Endodermal cell (in vitro differentiated cells): ENCODE measurements at regions not wholly inside any gene's neighbourhood (a gene's known extent, or its start where the extent isn't known, plus 50 kb on each side); places are given as distances from the start of the nearest gene placed in this dataset.

ENCODE experiments used
- DNase-seq: peaks from one replicate; pipeline ENCODE4 v3.0.0-alpha.2; 2017
- H3K27ac ChIP-seq: 2 replicates; pipeline ENCODE4 v1.5.1; 2013; ENCODE audit warnings: mild to moderate bottlenecking, low read depth, low read length, moderate library complexity
- H3K27me3 ChIP-seq: 2 replicates; pipeline ENCODE4 v1.6.1; 2013; ENCODE audit warnings: mild to moderate bottlenecking, low read length, moderate library complexity; ENCODE audit not compliant: insufficient read depth, control insufficient read depth, poor library complexity, severe bottlenecking
- H3K36me3 ChIP-seq: 2 replicates; pipeline ENCODE4 v1.7.0; 2013; ENCODE audit warnings: mild to moderate bottlenecking, low read length, moderate library complexity; ENCODE audit not compliant: control insufficient read depth, insufficient read depth
- H3K4me1 ChIP-seq: one replicate; pipeline ENCODE4 v1.7.0; 2013; ENCODE audit warnings: low read length; ENCODE audit not compliant: control insufficient read depth, insufficient read depth
- H3K4me3 ChIP-seq: 2 replicates; pipeline ENCODE4 v1.5.1; 2013; ENCODE audit warnings: mild to moderate bottlenecking, low read length, moderate library complexity
- H3K9ac ChIP-seq: 2 replicates; pipeline ENCODE4 v1.6.1; 2013; ENCODE audit warnings: mild to moderate bottlenecking, low read length, moderate library complexity; ENCODE audit not compliant: poor library complexity, severe bottlenecking; ENCODE audit errors: extremely low read depth
- H3K9me3 ChIP-seq: 2 replicates; pipeline ENCODE4 v1.6.1; 2013; ENCODE audit warnings: mild to moderate bottlenecking, low read length, moderate library complexity; ENCODE audit not compliant: control insufficient read depth
- H3K27ac Mint-ChIP-seq: 2 replicates; pipeline ENCODE4 v1.8.0; 2020; ENCODE audit warnings: mixed read lengths
- H3K27me3 Mint-ChIP-seq: 2 replicates; pipeline ENCODE4 v1.8.0; 2021; ENCODE audit warnings: mild to moderate bottlenecking, mixed read lengths; ENCODE audit not compliant: insufficient read depth
- H3K36me3 Mint-ChIP-seq: 2 replicates; pipeline ENCODE4 v1.8.0; 2020; ENCODE audit warnings: low read depth, mixed read lengths
- H3K4me1 Mint-ChIP-seq: 2 replicates; pipeline ENCODE4 v1.8.0; 2020; ENCODE audit warnings: mixed read lengths
- H3K4me3 Mint-ChIP-seq: 2 replicates; pipeline ENCODE4 v1.8.0; 2020; ENCODE audit warnings: mild to moderate bottlenecking, moderate library complexity, mixed read lengths
- H3K9me3 Mint-ChIP-seq: 2 replicates; pipeline ENCODE4 v1.8.0; 2020; ENCODE audit warnings: mild to moderate bottlenecking, mixed read lengths
- WGBS, 2 experiments: methylation state at CpG; one replicate each; pipeline versions ENCODE4 v1.1.5 to v1.1.7; 2013; ENCODE audit warnings: missing lambda C conversion rate in 2 of 2, mixed read lengths in 1 of 2; ENCODE audit not compliant: insufficient coverage in 1 of 2, insufficient read length in 1 of 2; 5-methylcytosine and 5-hydroxymethylcytosine counted together
- TF ChIP-seq, protein P1 (sequence below): fragments of 200-600 bp; sonication (generic); conservative IDR thresholded peaks from 2 replicates; pipeline ENCODE4 v1.5.0; 2021; ENCODE audit warnings: antibody characterized with exemption, mild to moderate bottlenecking

DNA sequence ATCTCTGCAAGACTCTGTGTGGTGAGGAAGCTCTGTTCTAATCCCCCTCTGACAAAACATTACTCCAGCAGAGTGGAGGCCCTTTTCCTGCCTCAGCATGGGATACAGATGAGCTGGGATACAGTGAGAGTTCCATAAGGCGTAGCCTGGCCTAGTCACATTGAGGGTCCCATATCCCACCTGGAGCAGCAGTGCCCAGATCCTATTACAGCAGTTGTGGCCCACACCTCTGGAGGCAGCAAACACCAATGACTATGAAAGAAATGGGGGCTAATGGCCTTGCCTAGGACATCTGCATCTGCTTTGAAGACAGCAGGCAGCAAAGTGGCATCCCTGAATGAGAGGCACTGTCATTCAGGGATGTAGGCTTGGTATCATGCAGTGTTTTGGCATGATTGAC lies 534.5 kb downstream of the TDRD15 start:
- Mint-ChIP-seq H3K27me3 (no peaks in the 10 kb centered on the region), H3K36me3 (no peaks in the 10 kb centered on the region)
- TF ChIP-seq, protein P1, sequence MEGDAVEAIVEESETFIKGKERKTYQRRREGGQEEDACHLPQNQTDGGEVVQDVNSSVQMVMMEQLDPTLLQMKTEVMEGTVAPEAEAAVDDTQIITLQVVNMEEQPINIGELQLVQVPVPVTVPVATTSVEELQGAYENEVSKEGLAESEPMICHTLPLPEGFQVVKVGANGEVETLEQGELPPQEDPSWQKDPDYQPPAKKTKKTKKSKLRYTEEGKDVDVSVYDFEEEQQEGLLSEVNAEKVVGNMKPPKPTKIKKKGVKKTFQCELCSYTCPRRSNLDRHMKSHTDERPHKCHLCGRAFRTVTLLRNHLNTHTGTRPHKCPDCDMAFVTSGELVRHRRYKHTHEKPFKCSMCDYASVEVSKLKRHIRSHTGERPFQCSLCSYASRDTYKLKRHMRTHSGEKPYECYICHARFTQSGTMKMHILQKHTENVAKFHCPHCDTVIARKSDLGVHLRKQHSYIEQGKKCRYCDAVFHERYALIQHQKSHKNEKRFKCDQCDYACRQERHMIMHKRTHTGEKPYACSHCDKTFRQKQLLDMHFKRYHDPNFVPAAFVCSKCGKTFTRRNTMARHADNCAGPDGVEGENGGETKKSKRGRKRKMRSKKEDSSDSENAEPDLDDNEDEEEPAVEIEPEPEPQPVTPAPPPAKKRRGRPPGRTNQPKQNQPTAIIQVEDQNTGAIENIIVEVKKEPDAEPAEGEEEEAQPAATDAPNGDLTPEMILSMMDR: peak; percentile 10

DNA sequence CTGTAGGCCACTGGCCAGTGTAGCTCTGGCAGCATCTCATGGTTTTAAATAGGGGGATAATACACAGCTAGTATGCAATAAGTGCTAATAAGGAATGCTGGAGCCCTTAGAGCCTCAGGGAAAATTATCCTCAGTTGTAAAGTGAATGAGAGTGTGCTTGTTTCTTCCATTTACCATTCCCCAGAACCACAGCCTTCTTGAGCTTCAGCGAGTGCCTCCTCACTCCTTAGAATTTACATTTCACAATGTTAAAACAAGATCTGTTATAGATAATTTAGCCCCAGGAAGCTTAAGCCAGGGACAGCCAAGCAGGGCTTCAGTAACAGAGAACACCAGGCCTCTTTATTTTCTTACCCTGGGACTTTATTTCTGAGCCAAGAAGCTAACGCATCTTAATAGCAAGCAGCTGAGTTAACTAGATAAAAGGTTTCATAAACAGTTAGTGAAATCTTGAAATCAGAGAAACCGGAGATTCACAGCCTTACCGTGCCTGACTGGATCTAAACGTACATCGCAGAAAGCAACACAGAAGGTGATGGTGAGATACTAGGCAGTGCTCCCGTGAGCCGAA lies 535.2 kb downstream of the TDRD15 start:
- Mint-ChIP-seq H3K9me3 (no peaks in the 10 kb centered on the region), H3K4me1 (peaks cover 21% of the 10 kb centered on the region), H3K36me3 (no peaks in the 10 kb centered on the region), H3K27ac (no peak overlapping the region), H3K27me3 (no peaks in the 10 kb centered on the region), H3K4me3 (no peak overlapping the region)
- WGBS, 2 experiments: 90 to 92% methylated on average over 4 to 8 of the region's 8 CpGs
- Histone ChIP-seq H3K27ac (no peak overlapping the region), H3K4me3 (no peak overlapping the region), H3K9ac (no peak overlapping the region), H3K27me3 (no peaks in the 10 kb centered on the region), H3K9me3 (no peaks in the 10 kb centered on the region), H3K36me3 (no peaks in the 10 kb centered on the region), H3K4me1 (no peaks in the 10 kb centered on the region)
- TF ChIP-seq, protein P1: no peak
- no peak for DNase-seq

More for the DNA sequence above, 534.5 kb downstream of the TDRD15 start:
- no peak overlapping the region for H3K4me3 Mint-ChIP-seq
- H3K36me3 ChIP-seq: no peaks in the 10 kb centered on the region
- 93 to 100% methylated on average over 1 of the region's 1 CpG for WGBS, 2 experiments
- no peak overlapping the region for H3K27ac ChIP-seq
- H3K9me3 Mint-ChIP-seq: no peaks in the 10 kb centered on the region
- no peaks in the 10 kb centered on the region for H3K27me3 ChIP-seq
- H3K4me3 ChIP-seq: no peak overlapping the region
- no peaks in the 10 kb centered on the region for H3K9me3 ChIP-seq
- no peak overlapping the region for H3K27ac Mint-ChIP-seq
- DNase-seq: peak; percentile 44
- H3K9ac ChIP-seq: no peak overlapping the region
- peaks cover 15% of the 10 kb centered on the region for H3K4me1 Mint-ChIP-seq
- H3K4me1 ChIP-seq: no peaks in the 10 kb centered on the region

DNA sequence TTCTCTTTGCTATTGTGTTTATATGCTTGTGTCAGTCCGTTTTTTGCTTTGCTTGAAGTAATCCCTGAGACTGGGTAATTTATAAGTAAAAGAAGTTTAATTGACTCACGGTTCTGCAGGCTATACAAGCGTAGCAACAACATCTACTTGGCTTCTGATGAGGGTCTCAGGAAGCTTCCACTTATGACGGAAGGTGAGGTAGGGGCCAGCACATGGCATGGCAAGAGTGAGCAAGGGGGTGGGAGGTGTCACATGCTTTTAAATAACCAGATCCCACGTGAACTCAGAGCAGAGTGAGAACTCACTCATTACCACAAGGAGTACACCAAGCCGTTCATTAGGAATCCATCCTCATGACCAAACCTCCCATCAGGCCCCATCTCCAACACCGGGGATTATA lies 540.3 kb downstream of the TDRD15 start:
- H3K27ac ChIP-seq: no peak overlapping the region
- no peak overlapping the region for H3K4me3 ChIP-seq
- 89 to 93% methylated on average over 5 to 7 of the region's 7 CpGs for WGBS, 2 experiments
- no peak overlapping the region for H3K4me3 Mint-ChIP-seq
- H3K36me3 ChIP-seq: no peaks in the 10 kb centered on the region
- peaks cover 39% of the 10 kb centered on the region for H3K4me1 Mint-ChIP-seq
- no peaks in the 10 kb centered on the region for H3K9me3 ChIP-seq
- H3K4me1 ChIP-seq: no peaks in the 10 kb centered on the region
- H3K36me3 Mint-ChIP-seq: no peaks in the 10 kb centered on the region
- no peaks in the 10 kb centered on the region for H3K27me3 ChIP-seq
- H3K27ac Mint-ChIP-seq: no peak overlapping the region
- no peaks in the 10 kb centered on the region for H3K9me3 Mint-ChIP-seq
- TF ChIP-seq, protein P1: no peak
- no peaks in the 10 kb centered on the region for H3K27me3 Mint-ChIP-seq
- no peak for DNase-seq
- no peak overlapping the region for H3K9ac ChIP-seq
